Esophagus muscularis mucosa (tissue), 4 donors: ENCODE measurements at regions not wholly inside any gene's neighbourhood (a gene's known extent, or its start where the extent isn't known, plus 50 kb on each side); places are given as distances from the start of the nearest gene placed in this dataset.

Experiments used
- CTCF ChIP-seq, 3 experiments: fragments of 200-600 bp in 2 of 3; fragments of 450-650 bp in 1 of 3; sonication (generic) in 2 of 3; IDR thresholded peaks; one replicate each; pipeline ENCODE4 v1.5.1; 2017 to 2019; ENCODE audit warnings: antibody characterized with exemption in 3 of 3, mild to moderate bottlenecking in 2 of 3, moderate library complexity in 1 of 3
- EP300 ChIP-seq: sonication (generic); formaldehyde crosslinking; IDR thresholded peaks from one replicate; pipeline ENCODE4 v1.6.1; 2017; ENCODE audit warnings: antibody characterized with exemption
- POLR2A ChIP-seq: fragments of 450-650 bp; IDR thresholded peaks from one replicate; pipeline ENCODE4 v1.6.1; 2017; ENCODE audit warnings: antibody characterized with exemption, moderate library complexity, mild to moderate bottlenecking, low read depth

GRCh38 chr12:58079806-58080205 is 138.4 kb downstream of the ATP23 start:
- TF ChIP-seq CTCF (IDR thresholded peaks at IDR 0.05) (no peak), POLR2A (no peak), EP300 (no peak)
